ENCODE measurements at regions not wholly inside any gene's neighbourhood (a gene's known extent, or its start where the extent isn't known, plus 50 kb on each side); places are given as distances from the start of the nearest gene placed in this dataset.

- no peak for DNase-seq (ENCODE audit: unreplicated experiment)
- POLR2A ChIA-PET, result no interaction called here
- Mint-ChIP-seq H3K4me3 (ENCODE audit: unreplicated experiment) (no peak overlapping the region), H3K36me3 (ENCODE audit: insufficient read depth, unreplicated experiment) (no peaks in the 10 kb centered on the region), H3K27ac (ENCODE audit: low read depth, unreplicated experiment) (no peak overlapping the region), H3K4me1 (ENCODE audit: insufficient read depth, unreplicated experiment) (no peaks in the 10 kb centered on the region), H3K9me3 (ENCODE audit: unreplicated experiment) (no peaks in the 10 kb centered on the region), H3K27me3 (ENCODE audit: insufficient read depth, unreplicated experiment) (no peaks in the 10 kb centered on the region)
- CTCF ChIA-PET, result interaction anchor here (0.7 kb wide), 1 partner anchor 794 kb away, joined by 3 read pairs; no protein-coding TSS in a partner anchor
- TF ChIP-seq CTCF (IDR thresholded peaks at IDR 0.05; ENCODE audit: unreplicated experiment), result no peak
- BruUV-seq (replicated peaks), result no TSS peak
- intact Hi-C loops (cut with micrococcal nuclease), result no loop called here
Observed at GRCh38 chr10:92789067-92789466, 59.3 kb upstream of the EXOC6 start.

- Mint-ChIP-seq H3K36me3 (ENCODE audit: insufficient read depth, unreplicated experiment) (no peaks in the 10 kb centered on the region), H3K27ac (ENCODE audit: low read depth, unreplicated experiment) (no peak overlapping the region), H3K9me3 (ENCODE audit: unreplicated experiment) (no peaks in the 10 kb centered on the region), H3K27me3 (ENCODE audit: insufficient read depth, unreplicated experiment) (no peaks in the 10 kb centered on the region), H3K4me1 (ENCODE audit: insufficient read depth, unreplicated experiment) (no peaks in the 10 kb centered on the region), H3K4me3 (ENCODE audit: unreplicated experiment) (no peak overlapping the region)
- no peak for TF ChIP-seq CTCF (IDR thresholded peaks at IDR 0.05; ENCODE audit: unreplicated experiment)
- POLR2A ChIA-PET, result no interaction called here
- CTCF ChIA-PET, result no interaction called here
- no TSS peak for BruUV-seq (replicated peaks)
- intact Hi-C loops (cut with micrococcal nuclease), result no loop called here
- no peak for DNase-seq (ENCODE audit: unreplicated experiment)
Observed at GRCh38 chr10:92789786-92790185, 58.5 kb upstream of the EXOC6 start.

GRCh38 chr10:92790440-92790839 lies 57.9 kb upstream of the EXOC6 start:
- CTCF ChIA-PET, result interaction anchor here (0.6 kb wide), 2 partner anchors 18 to 536 kb away, joined by 3 read pairs; no protein-coding TSS in a partner anchor

GRCh38 chr10:92792661-92793060 lies 55.7 kb upstream of the EXOC6 start:
- H3K27ac Mint-ChIP-seq (ENCODE audit: low read depth, unreplicated experiment), result no peak overlapping the region
- no peaks in the 10 kb centered on the region for H3K4me1 Mint-ChIP-seq (ENCODE audit: insufficient read depth, unreplicated experiment)
- intact Hi-C loops (cut with micrococcal nuclease), result no loop called here
- no peaks in the 10 kb centered on the region for H3K27me3 Mint-ChIP-seq (ENCODE audit: insufficient read depth, unreplicated experiment)
- BruUV-seq (replicated peaks), result no TSS peak
- POLR2A ChIA-PET, result no interaction called here
- no peak for DNase-seq (ENCODE audit: unreplicated experiment)
- CTCF ChIA-PET, result no interaction called here
- no peaks in the 10 kb centered on the region for H3K9me3 Mint-ChIP-seq (ENCODE audit: unreplicated experiment)
- no peak for TF ChIP-seq CTCF (IDR thresholded peaks at IDR 0.05; ENCODE audit: unreplicated experiment)
- H3K4me3 Mint-ChIP-seq (ENCODE audit: unreplicated experiment), result no peak overlapping the region
- H3K36me3 Mint-ChIP-seq (ENCODE audit: insufficient read depth, unreplicated experiment), result no peaks in the 10 kb centered on the region

More at GRCh38 chr10:92790440-92790839, 57.9 kb upstream of the EXOC6 start:
- H3K9me3 Mint-ChIP-seq (ENCODE audit: unreplicated experiment), result no peaks in the 10 kb centered on the region
- BruUV-seq (replicated peaks), result no TSS peak
- intact Hi-C loops (cut with micrococcal nuclease), result no loop called here
- no peaks in the 10 kb centered on the region for H3K36me3 Mint-ChIP-seq (ENCODE audit: insufficient read depth, unreplicated experiment)
- POLR2A ChIA-PET, result interaction anchor here (1.2 kb wide), 1 partner anchor 9 kb away, joined by 3 read pairs; no protein-coding TSS in a partner anchor
- H3K27me3 Mint-ChIP-seq (ENCODE audit: insufficient read depth, unreplicated experiment), result no peaks in the 10 kb centered on the region
- H3K4me1 Mint-ChIP-seq (ENCODE audit: insufficient read depth, unreplicated experiment), result no peaks in the 10 kb centered on the region
- no peak for DNase-seq (ENCODE audit: unreplicated experiment)
- no peak overlapping the region for H3K27ac Mint-ChIP-seq (ENCODE audit: low read depth, unreplicated experiment)
- no peak overlapping the region for H3K4me3 Mint-ChIP-seq (ENCODE audit: unreplicated experiment)
- no peak for TF ChIP-seq CTCF (IDR thresholded peaks at IDR 0.05; ENCODE audit: unreplicated experiment)

Data from MCF 10A (cell line).